ENCODE measurements at regions not wholly inside any gene's neighbourhood (a gene's known extent, or its start where the extent isn't known, plus 50 kb on each side); places are given as distances from the start of the nearest gene placed in this dataset.

DNA sequence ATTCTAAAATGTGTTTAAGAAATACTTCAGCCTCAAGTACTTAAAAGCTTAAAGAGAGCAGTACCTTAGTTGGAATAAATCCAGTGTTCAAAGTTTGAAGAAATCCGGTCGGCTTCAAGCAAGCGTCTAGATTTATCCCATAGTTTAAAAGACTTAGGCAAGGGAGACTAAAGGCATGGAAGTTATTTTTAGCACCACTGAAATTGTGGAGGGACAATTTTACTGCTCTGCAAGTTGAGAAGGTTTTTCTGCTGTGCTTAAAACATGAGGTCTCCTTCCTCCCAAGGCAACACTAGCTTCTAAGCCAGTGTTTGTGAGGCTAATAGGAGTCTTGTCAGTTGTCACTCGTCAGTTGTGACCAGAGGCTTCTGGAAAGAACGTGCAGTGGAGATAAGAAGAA is 183.5 kb downstream of the MSL3 start:
- CTCF ChIA-PET, result interaction anchor here (0.6 kb wide), 1 partner anchor 1912 kb away, joined by 5 read pairs; no protein-coding TSS in a partner anchor
- DNase-seq (ENCODE audit: extremely low spot score), result no peak
- TF ChIP-seq, protein P1, sequence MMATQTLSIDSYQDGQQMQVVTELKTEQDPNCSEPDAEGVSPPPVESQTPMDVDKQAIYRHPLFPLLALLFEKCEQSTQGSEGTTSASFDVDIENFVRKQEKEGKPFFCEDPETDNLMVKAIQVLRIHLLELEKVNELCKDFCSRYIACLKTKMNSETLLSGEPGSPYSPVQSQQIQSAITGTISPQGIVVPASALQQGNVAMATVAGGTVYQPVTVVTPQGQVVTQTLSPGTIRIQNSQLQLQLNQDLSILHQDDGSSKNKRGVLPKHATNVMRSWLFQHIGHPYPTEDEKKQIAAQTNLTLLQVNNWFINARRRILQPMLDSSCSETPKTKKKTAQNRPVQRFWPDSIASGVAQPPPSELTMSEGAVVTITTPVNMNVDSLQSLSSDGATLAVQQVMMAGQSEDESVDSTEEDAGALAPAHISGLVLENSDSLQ (IDR thresholded peaks at IDR 0.05), result no peak
- TF ChIP-seq FOXM1 (IDR thresholded peaks at IDR 0.05; ENCODE audit: borderline replicate concordance) (no peak), HDGF (IDR thresholded peaks at IDR 0.05; ENCODE audit: borderline replicate concordance) (no peak), CTBP1 (IDR thresholded peaks at IDR 0.05; ENCODE audit: borderline replicate concordance) (no peak), SUZ12 (IDR thresholded peaks at IDR 0.05) (no peak), TARDBP (IDR thresholded peaks at IDR 0.05) (no peak), FOXK2 (IDR thresholded peaks at IDR 0.05) (no peak), ZNF384 (IDR thresholded peaks at IDR 0.05) (no peak), ARNT (IDR thresholded peaks at IDR 0.05) (no peak), NFRKB (IDR thresholded peaks at IDR 0.05) (no peak), FOXA1 (IDR thresholded peaks at IDR 0.05) (no peak), L3MBTL2 (conservative IDR thresholded peaks at IDR 0.05) (no peak), ELF4 (IDR thresholded peaks at IDR 0.05) (no peak), SP1 (IDR thresholded peaks at IDR 0.05) (no peak), LEF1 (IDR thresholded peaks at IDR 0.05; ENCODE audit: borderline replicate concordance) (no peak), BHLHE40 (IDR thresholded peaks at IDR 0.05; ENCODE audit: borderline replicate concordance) (no peak)
- POLR2A ChIA-PET, result no interaction called here

DNA sequence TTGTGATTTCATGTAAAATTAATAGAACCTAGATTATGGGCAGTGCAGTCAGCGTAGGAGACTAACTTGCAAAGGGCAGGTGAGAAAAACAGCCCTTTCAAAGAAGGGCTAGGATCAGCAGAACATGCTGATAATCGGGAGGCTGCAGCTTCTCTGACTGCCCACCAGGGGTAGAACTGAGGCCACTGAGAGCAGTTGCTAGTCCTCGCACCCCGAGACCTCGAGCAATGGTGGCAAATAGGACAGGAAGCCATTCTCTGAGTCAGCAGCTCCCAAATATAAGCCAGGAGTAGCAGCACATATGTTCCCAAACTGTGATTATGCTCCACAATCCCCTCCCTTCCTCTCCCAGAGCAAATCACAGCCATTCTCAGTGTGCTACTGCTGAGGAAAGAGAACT is 186.5 kb downstream of the MSL3 start:
- POLR2A ChIA-PET, result no interaction called here
- TF ChIP-seq SUZ12 (IDR thresholded peaks at IDR 0.05), result no peak
- TF ChIP-seq TARDBP (IDR thresholded peaks at IDR 0.05), result no peak
- TF ChIP-seq L3MBTL2 (conservative IDR thresholded peaks at IDR 0.05), result no peak
- TF ChIP-seq BHLHE40 (IDR thresholded peaks at IDR 0.05; ENCODE audit: borderline replicate concordance), result no peak
- no peak for TF ChIP-seq ARNT (IDR thresholded peaks at IDR 0.05)
- no peak for TF ChIP-seq SP1 (IDR thresholded peaks at IDR 0.05)
- TF ChIP-seq, protein P1 (IDR thresholded peaks at IDR 0.05), result no peak
- no peak for TF ChIP-seq CTBP1 (IDR thresholded peaks at IDR 0.05; ENCODE audit: borderline replicate concordance)
- TF ChIP-seq ELF4 (IDR thresholded peaks at IDR 0.05), result no peak
- TF ChIP-seq NFRKB (IDR thresholded peaks at IDR 0.05), result no peak
- TF ChIP-seq HDGF (IDR thresholded peaks at IDR 0.05; ENCODE audit: borderline replicate concordance), result no peak
- peak; percentile 45 for DNase-seq (ENCODE audit: extremely low spot score)
- CTCF ChIA-PET, result no interaction called here

GRCh38 chrX:11949291-11949690 is 189.0 kb upstream of the FRMPD4 start:
- DNase-seq (ENCODE audit: extremely low spot score), result no peak

DNA sequence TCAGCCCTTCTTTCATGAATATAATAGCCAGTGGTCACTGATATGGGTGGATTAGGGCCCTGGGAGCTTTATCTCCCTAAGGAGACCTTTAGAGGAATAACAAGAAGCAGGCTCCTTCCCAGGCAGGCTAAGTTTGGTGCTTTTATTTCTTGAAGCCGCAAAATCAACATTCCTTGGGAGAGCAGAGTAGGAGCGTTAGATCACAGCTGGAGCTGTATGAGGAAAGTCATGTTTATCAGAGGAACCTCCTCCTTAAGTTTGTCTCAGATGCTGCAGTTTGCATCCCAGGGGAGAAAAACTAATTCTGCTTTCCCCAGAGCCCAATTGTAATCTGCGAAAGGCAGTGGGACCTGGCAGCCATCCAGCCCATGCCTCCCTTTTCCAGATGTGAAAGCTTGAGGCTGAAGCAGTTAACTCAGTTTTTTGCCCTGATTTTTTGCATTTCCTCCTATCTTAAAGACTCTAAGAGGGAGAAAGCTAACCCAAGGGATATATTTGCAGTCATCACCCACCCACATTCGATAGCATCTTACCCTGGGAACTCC is 186.0 kb upstream of the FRMPD4 start:
- no peak for DNase-seq (ENCODE audit: extremely low spot score)
- TF ChIP-seq L3MBTL2 (conservative IDR thresholded peaks at IDR 0.05), result no peak
- no peak for TF ChIP-seq ELF4 (IDR thresholded peaks at IDR 0.05)
- TF ChIP-seq LEF1 (IDR thresholded peaks at IDR 0.05; ENCODE audit: borderline replicate concordance), result no peak
- TF ChIP-seq ZNF384 (IDR thresholded peaks at IDR 0.05), result no peak
- no peak for TF ChIP-seq SUZ12 (IDR thresholded peaks at IDR 0.05)
- CTCF ChIA-PET, result no interaction called here
- POLR2A ChIA-PET, result no interaction called here

More at GRCh38 chrX:11949291-11949690, 189.0 kb upstream of the FRMPD4 start:
- ChIA-PET POLR2A (no interaction called here), CTCF (no interaction called here)
- no peak for TF ChIP-seq ARNT (IDR thresholded peaks at IDR 0.05)
- no peak for TF ChIP-seq FOXA1 (IDR thresholded peaks at IDR 0.05)
- TF ChIP-seq CTBP1 (IDR thresholded peaks at IDR 0.05; ENCODE audit: borderline replicate concordance), result no peak

DNA sequence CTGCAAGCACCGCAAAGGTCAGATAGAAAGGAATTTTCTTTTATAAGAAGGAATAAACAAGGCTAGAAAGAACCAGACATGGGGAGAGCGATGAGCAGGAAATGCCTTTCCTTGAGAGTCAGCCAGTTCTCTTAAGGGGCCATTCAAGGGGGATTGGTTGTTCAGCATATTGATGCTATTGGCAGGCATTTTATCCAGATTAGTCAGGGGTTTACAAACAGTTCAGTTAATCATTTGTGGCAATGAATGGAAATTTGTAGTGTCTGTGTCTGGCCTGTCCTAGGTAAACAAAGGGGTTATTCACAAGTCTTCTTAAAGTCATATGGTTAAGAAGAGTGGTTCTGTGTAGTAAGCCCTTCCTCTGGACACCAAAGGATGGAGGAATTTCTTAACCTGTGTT is 184.7 kb upstream of the FRMPD4 start:
- no peak for DNase-seq (ENCODE audit: extremely low spot score)
- ChIA-PET CTCF (no interaction called here), POLR2A (no interaction called here)
- TF ChIP-seq TARDBP (IDR thresholded peaks at IDR 0.05) (no peak), BHLHE40 (IDR thresholded peaks at IDR 0.05; ENCODE audit: borderline replicate concordance) (no peak), ARNT (IDR thresholded peaks at IDR 0.05) (no peak)
- TF ChIP-seq, protein P1 (IDR thresholded peaks at IDR 0.05), result no peak

GRCh38 chrX:11954176-11954575 is 184.1 kb upstream of the FRMPD4 start:
- CTCF ChIA-PET, result no interaction called here
- POLR2A ChIA-PET, result no interaction called here
- DNase-seq (ENCODE audit: extremely low spot score), result no peak
- no peak for TF ChIP-seq ELF4 (IDR thresholded peaks at IDR 0.05)
- TF ChIP-seq, protein P1 (IDR thresholded peaks at IDR 0.05), result no peak
- no peak for TF ChIP-seq LEF1 (IDR thresholded peaks at IDR 0.05; ENCODE audit: borderline replicate concordance)
- TF ChIP-seq ARNT (IDR thresholded peaks at IDR 0.05), result no peak
- no peak for TF ChIP-seq FOXA1 (IDR thresholded peaks at IDR 0.05)
- no peak for TF ChIP-seq SUZ12 (IDR thresholded peaks at IDR 0.05)
- TF ChIP-seq HDGF (IDR thresholded peaks at IDR 0.05; ENCODE audit: borderline replicate concordance), result no peak
- TF ChIP-seq L3MBTL2 (conservative IDR thresholded peaks at IDR 0.05), result no peak
- no peak for TF ChIP-seq FOXK2 (IDR thresholded peaks at IDR 0.05)
- TF ChIP-seq TARDBP (IDR thresholded peaks at IDR 0.05), result no peak
- no peak for TF ChIP-seq SP1 (IDR thresholded peaks at IDR 0.05)
- TF ChIP-seq ZNF384 (IDR thresholded peaks at IDR 0.05), result no peak

Measured in HEK293T (cell line).